HG03457 (cell line): ENCODE measurements at regions not wholly inside any gene's neighbourhood (a gene's known extent, or its start where the extent isn't known, plus 50 kb on each side); places are given as distances from the start of the nearest gene placed in this dataset.
"Not testable (repeated sequence)": the region's sequence is repeated elsewhere in the genome, so short reads cannot be mapped to it uniquely, and the experiment has no call there.

Experiments used
- ATAC-seq: cut with Tn5 transposase; IDR thresholded peaks from one replicate; pipeline ENCODE4 v1.9.1; 2021; ENCODE audit warnings: moderate number of reproducible peaks; ENCODE audit not compliant: unreplicated experiment

- no peak for ATAC-seq
These were observed 76.2 kb upstream of the ANKRD55 start for GRCh38 chr5:56309262-56309826.

DNA sequence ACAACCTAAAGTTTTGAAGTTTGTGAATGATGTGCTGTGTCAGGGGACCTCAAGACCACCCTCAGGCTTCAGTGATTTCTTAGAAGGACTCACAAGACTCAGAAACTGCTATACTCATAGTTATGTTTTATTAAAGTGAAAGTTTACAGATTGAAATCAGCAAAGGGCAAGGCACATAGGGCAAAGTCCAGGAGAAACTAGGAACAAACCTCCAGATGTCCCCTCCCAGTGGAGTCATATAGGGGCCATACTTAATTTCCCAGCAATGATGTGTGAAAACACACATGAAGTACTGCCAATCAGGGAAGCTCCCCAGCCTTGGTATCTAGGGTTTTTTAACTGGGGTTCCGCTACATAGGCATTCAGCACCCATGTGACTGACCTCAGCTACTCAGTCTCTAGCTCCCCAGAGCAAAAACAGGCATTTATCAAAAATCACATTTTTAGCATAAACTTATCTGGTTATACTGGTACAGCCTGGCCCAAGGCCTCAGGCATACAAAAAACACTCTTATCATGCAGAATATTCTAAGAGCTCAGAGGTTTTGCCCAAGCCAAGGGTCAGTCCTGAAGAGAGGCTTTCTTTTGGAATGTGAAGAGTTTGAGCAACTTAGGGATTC is 74.7 kb upstream of the ANKRD55 start:
- no peak for ATAC-seq

DNA sequence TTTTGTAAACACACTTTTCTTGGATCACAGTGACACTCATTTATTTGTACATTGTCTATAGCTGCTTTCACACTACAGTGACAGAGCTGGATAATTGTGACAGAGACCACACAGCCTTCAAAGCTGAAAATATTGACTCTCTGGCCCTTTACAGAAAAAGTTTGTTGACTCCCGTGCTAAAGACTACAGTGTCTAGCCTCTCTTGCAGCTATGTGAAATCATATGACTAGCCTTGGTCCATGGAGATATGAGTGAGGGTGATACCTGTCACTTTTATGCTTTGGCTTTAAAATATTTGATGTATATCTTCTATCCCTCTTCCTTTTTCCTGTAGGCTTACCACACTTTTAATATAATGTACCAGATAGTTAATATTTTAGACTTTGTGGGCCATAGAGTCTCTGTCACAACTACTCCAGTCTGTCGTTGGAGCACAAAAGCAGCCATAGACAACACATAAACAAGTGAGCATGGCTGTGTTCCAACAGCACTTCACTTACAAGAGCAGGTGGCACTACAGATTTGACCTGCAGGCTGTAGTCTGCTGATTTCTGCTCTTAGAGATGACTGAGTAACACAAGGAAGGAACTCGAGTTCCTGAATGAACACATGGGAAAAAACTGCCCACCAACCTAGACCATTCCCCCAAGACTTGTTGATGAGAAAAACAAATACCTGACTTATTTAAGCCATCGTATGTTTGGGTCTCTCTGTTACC is 73.5 kb upstream of the ANKRD55 start:
- no peak for ATAC-seq

- ATAC-seq: no peak
These were observed 72.1 kb upstream of the ANKRD55 start for GRCh38 chr5:56305001-56305950.

- ATAC-seq: no peak
These were observed 70.4 kb upstream of the ANKRD55 start for GRCh38 chr5:56303511-56303910.

GRCh38 chr5:56302027-56302426 is 68.9 kb upstream of the ANKRD55 start:
- no peak for ATAC-seq

- no peak for ATAC-seq
These were observed 67.9 kb upstream of the ANKRD55 start for GRCh38 chr5:56301069-56301468.

GRCh38 chr5:56299212-56299611 is 66.1 kb upstream of the ANKRD55 start:
- ATAC-seq: no peak

- no peak for ATAC-seq
These were observed 65.4 kb upstream of the ANKRD55 start for GRCh38 chr5:56298336-56299090.

DNA sequence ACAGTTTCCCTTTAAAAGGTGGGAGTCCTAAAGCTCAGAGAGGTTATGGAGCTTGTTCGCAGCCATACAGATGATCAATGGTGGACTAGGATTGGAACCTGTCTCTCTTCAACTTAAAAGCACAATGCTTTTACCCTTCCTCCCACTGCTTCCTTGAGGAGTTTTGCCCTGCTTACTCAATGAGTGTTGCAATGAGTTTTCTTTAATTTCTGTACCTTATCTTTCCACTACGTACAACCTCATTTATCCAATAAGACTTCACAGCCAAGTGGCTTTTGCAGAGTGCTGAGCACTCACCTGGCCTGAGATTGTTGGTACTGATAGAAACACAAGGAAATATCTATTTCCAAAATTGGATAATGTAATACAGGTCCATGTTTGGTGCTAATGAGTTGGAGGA is 64.7 kb upstream of the ANKRD55 start:
- ATAC-seq: no peak

- ATAC-seq: not testable (repeated sequence)
These were observed 62.2 kb upstream of the ANKRD55 start for GRCh38 chr5:56295311-56295710.

DNA sequence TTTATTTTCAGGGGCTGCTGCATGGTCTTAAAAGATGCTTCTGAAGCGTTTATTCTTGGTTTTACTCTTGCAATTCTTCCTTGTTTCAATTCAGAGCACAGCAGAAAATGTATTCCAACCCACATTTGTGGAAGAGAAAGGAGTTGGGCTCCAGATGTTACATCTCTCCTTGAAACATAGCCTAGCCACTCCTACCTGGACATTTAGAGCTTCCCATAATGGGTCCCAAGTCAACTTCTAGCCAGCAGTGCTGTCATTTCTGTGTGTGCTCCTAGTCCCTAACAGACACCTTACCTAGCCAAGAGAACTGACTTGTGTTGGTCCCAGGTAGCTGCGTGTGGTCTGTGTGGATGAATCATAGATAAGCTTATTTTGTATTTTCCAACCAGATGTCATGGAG is 61.2 kb upstream of the ANKRD55 start:
- no peak for ATAC-seq

DNA sequence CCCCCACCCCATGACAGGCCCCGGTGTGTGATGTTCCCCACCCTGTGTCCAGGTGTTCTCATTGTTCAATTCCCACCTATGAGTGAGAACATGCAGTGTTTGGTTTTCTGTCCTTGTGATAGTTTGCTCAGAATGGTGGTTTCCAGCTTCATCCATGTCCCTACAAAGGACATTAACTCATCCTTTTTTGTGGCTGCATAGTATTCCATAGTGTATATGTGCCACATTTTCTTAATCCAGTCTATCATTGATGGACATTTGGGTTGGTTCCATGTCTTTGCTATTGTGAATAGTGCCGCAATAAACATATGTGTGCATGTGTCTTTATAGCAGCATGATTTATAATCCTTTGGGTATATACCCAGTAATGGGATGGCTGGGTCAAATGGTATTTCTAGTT is 59.7 kb upstream of the ANKRD55 start:
- not testable (repeated sequence) for ATAC-seq

GRCh38 chr5:56291661-56292374 is 58.7 kb upstream of the ANKRD55 start:
- no peak for ATAC-seq

- no peak for ATAC-seq
These were observed 58.0 kb upstream of the ANKRD55 start for GRCh38 chr5:56291079-56291643.

DNA sequence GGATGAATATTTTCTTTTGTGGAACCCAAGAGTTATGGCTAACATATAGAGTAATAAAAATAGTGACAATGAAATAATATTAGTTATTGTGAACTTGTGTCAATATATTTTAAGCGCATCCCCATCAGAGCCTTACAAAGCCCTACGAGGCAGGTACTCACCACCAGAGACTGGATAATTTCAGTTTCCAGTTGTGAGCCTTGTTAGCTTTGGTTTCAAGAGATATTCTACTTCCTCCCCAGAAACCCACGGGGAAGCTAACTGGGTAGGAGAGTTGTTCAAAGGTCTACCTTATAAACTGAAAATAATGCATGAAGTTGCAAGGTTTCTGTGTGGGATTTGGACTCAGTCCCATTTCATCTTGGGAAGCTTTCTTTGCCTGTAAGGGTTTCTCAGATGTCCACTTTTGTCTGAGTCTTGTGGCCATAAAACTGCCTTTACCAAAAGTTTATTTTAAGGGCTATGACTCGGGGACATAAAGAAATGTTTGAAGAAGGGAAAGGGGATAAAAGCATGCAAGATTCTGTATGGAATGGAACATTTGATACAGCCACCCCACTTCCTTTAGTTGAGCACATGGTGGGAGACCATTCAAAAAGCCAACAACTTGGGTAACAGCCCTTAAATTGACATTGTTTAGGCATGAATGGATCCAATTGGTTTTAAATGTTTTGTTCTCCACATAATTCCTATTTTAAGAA is 57.4 kb upstream of the ANKRD55 start:
- ATAC-seq: no peak

- ATAC-seq: no peak
These were observed 56.5 kb upstream of the ANKRD55 start for GRCh38 chr5:56289602-56289987.

DNA sequence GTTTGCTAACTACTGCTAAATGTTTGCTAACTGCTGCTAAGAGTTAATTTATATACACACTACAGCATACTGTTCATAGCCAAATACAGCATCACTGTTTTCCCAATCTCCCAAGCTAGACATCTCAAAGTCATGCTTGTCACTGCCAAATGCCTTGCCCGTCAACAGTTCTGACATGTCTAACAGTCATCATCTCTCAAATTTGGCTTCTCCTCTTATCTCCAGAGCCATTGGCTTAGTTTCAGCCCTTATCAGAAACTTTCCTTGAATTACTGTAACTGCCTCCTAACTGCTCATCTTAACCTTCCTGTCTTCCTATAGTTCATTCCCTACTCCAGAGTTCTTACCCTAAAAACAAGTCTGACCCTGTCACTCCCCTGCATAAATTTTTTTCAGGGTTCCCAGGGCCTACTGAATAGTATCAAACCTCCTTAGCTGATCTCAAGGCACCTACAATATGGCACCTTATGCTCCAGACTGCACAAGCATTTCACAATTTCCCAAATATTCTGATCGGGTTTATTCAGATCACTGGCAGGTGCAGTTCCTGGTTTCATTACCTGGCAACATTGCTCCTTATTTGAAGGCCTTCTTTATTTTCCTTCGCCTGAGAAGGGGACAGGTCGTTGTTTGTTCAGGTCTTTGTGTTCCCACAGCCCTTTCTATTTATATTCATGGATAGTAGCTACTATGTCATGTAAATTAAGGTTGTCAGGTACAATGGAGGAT is 55.9 kb upstream of the ANKRD55 start:
- no peak for ATAC-seq
